Motor neuron (in vitro differentiated cells): ENCODE measurements at regions not wholly inside any gene's neighbourhood (a gene's known extent, or its start where the extent isn't known, plus 50 kb on each side); places are given as distances from the start of the nearest gene placed in this dataset.
"Not testable (repeated sequence)": the region's sequence is repeated elsewhere in the genome, so short reads cannot be mapped to it uniquely, and the experiment has no call there.

Source experiments
- ATAC-seq, 8 experiments: fragments of 200-7000 bp; cut with Tn5 transposase; replicated peaks in 6 of 8; 2 replicates each; pipeline ENCODE4 v1.8.0; 2021; ENCODE audit warnings: mild to moderate bottlenecking in 8 of 8, moderate library complexity in 8 of 8
- H3K27ac ChIP-seq, 2 donors: fragments of 250-450 bp; sonication (Bioruptor Pico); 2 replicates each; pipeline ENCODE4 v1.9.0; 2021; ENCODE audit warnings: antibody characterized with exemption in 2 of 2, mild to moderate bottlenecking in 2 of 2, moderate library complexity in 1 of 2
- H3K4me1 ChIP-seq, 2 donors: fragments of 250-450 bp; sonication (Bioruptor Pico); replicated peaks in 1 of 2; 2 replicates each; pipeline ENCODE4 v1.6.1; 2021; ENCODE audit warnings: antibody characterized with exemption in 2 of 2, mild to moderate bottlenecking in 2 of 2, moderate library complexity in 1 of 2
- H3K4me3 ChIP-seq, 5 donors: fragments of 250-450 bp; sonication (Bioruptor Pico); 2 replicates each; pipeline ENCODE4 v1.9.0; 2021; ENCODE audit warnings: antibody characterized with exemption in 5 of 5, mild to moderate bottlenecking in 5 of 5, moderate library complexity in 4 of 5
- WGBS, 10 experiments: fragments of 450-650 bp; shearing (Covaris generic); methylation state at CpG; one replicate each; pipeline ENCODE4 v1.0.0; 2022; 5-methylcytosine and 5-hydroxymethylcytosine counted together
- in situ Hi-C, 9 experiments: fragments of 400-800 bp; cut with MboI; loops; one replicate each; pipeline ENCODE4 v1.15.0; 2021; ENCODE audit warnings: low sequenced_read_pairs in 9 of 9, low pct_unique_long_range_greater_than_20kb in 2 of 9; ENCODE audit not compliant: unreplicated experiment in 9 of 9

- Histone ChIP-seq H3K4me1 (no peaks in the 10 kb centered on the region), H3K4me3 (no peak overlapping the region), H3K27ac (no peak overlapping the region)
- no peak for ATAC-seq
- 0 to 100% (median 43%) methylated on average over 1 to 2 of the region's 2 CpGs; no CpG with 5 or more reads in 2 of the 10 experiments for WGBS, 10 experiments
- in situ Hi-C loops = no loop called here
These were observed 71.2 kb upstream of the ERCC4 start for GRCh38 chr16:13848795-13849194.

- H3K4me1 ChIP-seq, in situ Hi-C loops, H3K4me3 ChIP-seq, H3K27ac ChIP-seq, ATAC-seq: not testable (repeated sequence)
- WGBS, 10 experiments = 6 to 100% (median 69%) methylated on average over 1 to 4 of the region's 4 CpGs; no CpG with 5 or more reads in 2 of the 10 experiments
These were observed 69.8 kb upstream of the ERCC4 start for GRCh38 chr16:13850173-13850572.

- in situ Hi-C loops = no loop called here
- Histone ChIP-seq H3K4me3 (no peak overlapping the region), H3K4me1 (no peaks in the 10 kb centered on the region), H3K27ac (no peak overlapping the region)
- 60 to 100% (median 88%) methylated on average over 2 to 4 of the region's 5 CpGs; no CpG with 5 or more reads in 4 of the 10 experiments for WGBS, 10 experiments
- ATAC-seq = no peak
These were observed 67.1 kb upstream of the ERCC4 start for GRCh38 chr16:13852827-13853226.

GRCh38 chr16:13856398-13856797 is 63.6 kb upstream of the ERCC4 start:
- 17 to 100% (median 75%) methylated on average over 1 to 2 of the region's 2 CpGs; no CpG with 5 or more reads in 2 of the 10 experiments for WGBS, 10 experiments
- Histone ChIP-seq H3K27ac (no peak overlapping the region), H3K4me1 (no peaks in the 10 kb centered on the region), H3K4me3 (no peak overlapping the region)
- in situ Hi-C loops = no loop called here
- peak in 1 of 8 experiments; percentile 49 for ATAC-seq

- H3K4me1 ChIP-seq = no peaks in the 10 kb centered on the region
- H3K4me3 ChIP-seq = no peak overlapping the region
- H3K27ac ChIP-seq = no peak overlapping the region
- in situ Hi-C loops = no loop called here
- no peak for ATAC-seq
- 7 to 100% (median 69%) methylated on average over 2 to 5 of the region's 7 CpGs for WGBS, 10 experiments
These were observed 63.0 kb upstream of the ERCC4 start for GRCh38 chr16:13856811-13857511.

- WGBS, 10 experiments = 4 to 100% (median 73%) methylated on average over 1 to 8 of the region's 9 CpGs
- no peak for ATAC-seq
- Histone ChIP-seq H3K4me1 (no peaks in the 10 kb centered on the region), H3K27ac (no peak overlapping the region), H3K4me3 (no peak overlapping the region)
- in situ Hi-C loops = no loop called here
These were observed 60.9 kb upstream of the ERCC4 start for GRCh38 chr16:13858873-13859580.

GRCh38 chr16:13863075-13863765 is 56.7 kb upstream of the ERCC4 start:
- Histone ChIP-seq H3K27ac (no peak overlapping the region), H3K4me1 (no peaks in the 10 kb centered on the region), H3K4me3 (no peak overlapping the region)
- 7 to 100% (median 60%) methylated on average over 1 to 3 of the region's 4 CpGs; no CpG with 5 or more reads in 1 of the 10 experiments for WGBS, 10 experiments
- ATAC-seq = no peak
- in situ Hi-C loops = no loop called here

GRCh38 chr16:13864689-13865088 is 55.3 kb upstream of the ERCC4 start:
- ATAC-seq = no peak
- 7 to 98% (median 82%) methylated on average over 1 to 4 of the region's 4 CpGs; no CpG with 5 or more reads in 1 of the 10 experiments for WGBS, 10 experiments
- H3K27ac ChIP-seq = no peak overlapping the region
- H3K4me1 ChIP-seq = no peaks in the 10 kb centered on the region
- in situ Hi-C loops = no loop called here
- H3K4me3 ChIP-seq = no peak overlapping the region

- H3K4me1 ChIP-seq = no peaks in the 10 kb centered on the region
- peak in 7 of 8 experiments; percentile 41 to 100 (median 65) for ATAC-seq
- 18 to 62% (median 33%) methylated on average over 3 to 7 of the region's 8 CpGs; no CpG with 5 or more reads in 3 of the 10 experiments for WGBS, 10 experiments
- in situ Hi-C loops = no loop called here
- H3K27ac ChIP-seq = no peak overlapping the region
- no peak overlapping the region for H3K4me3 ChIP-seq
These were observed 53.9 kb upstream of the ERCC4 start for GRCh38 chr16:13866073-13866472.
